ENCODE measurements at regions not wholly inside any gene's neighbourhood (a gene's known extent, or its start where the extent isn't known, plus 50 kb on each side); places are given as distances from the start of the nearest gene placed in this dataset.

GRCh38 chr6:145506136-145506535 is 229.2 kb downstream of the EPM2A start:
- Histone ChIP-seq H3K4me1 (no peaks in the 10 kb centered on the region), H3K27me3 (no peaks in the 10 kb centered on the region), H3K36me3 (replicated peaks in 1 of 2; ENCODE audit: insufficient read depth in 1 of 2, low read depth in 2 of 2) (no peaks in the 10 kb centered on the region), H3K4me3 (no peak overlapping the region), H3K27ac (no peak overlapping the region), H3K9me3 (peaks cover 0 to 5% (median 0%) of the 10 kb centered on the region in 3 donors)
- DNase-seq (no peak), ATAC-seq (no peak)
- intact Hi-C loops (cut with DNase I) = no loop called here
- 15 to 16% methylated on average over 2 of the region's 2 CpGs for WGBS, 2 donors
- TF ChIP-seq CTCF (IDR thresholded peaks at IDR 0.05) (no peak), POLR2A (IDR thresholded peaks at IDR 0.05) (no peak)

- TF ChIP-seq CTCF (IDR thresholded peaks at IDR 0.05) (no peak), POLR2A (IDR thresholded peaks at IDR 0.05) (no peak)
- DNase-seq (no peak), ATAC-seq (no peak)
- H3K4me3 ChIP-seq = no peak overlapping the region
- intact Hi-C loops (cut with DNase I) = no loop called here
- 46 to 55% methylated on average over 1 of the region's 1 CpG for WGBS, 2 donors
- H3K27ac ChIP-seq = no peak overlapping the region
- no peaks in the 10 kb centered on the region for H3K4me1 ChIP-seq
- H3K36me3 ChIP-seq (replicated peaks in 1 of 2; ENCODE audit: insufficient read depth in 1 of 2, low read depth in 2 of 2) = no peaks in the 10 kb centered on the region
- no peaks in the 10 kb centered on the region for H3K27me3 ChIP-seq
- H3K9me3 ChIP-seq = peaks cover 0 to 5% (median 0%) of the 10 kb centered on the region in 3 donors
Observed at GRCh38 chr6:145506565-145506964, 228.8 kb downstream of the EPM2A start.

GRCh38 chr6:145507239-145507638 is 228.1 kb downstream of the EPM2A start:
- TF ChIP-seq POLR2A (IDR thresholded peaks at IDR 0.05) (no peak), CTCF (IDR thresholded peaks at IDR 0.05) (no peak)
- no peaks in the 10 kb centered on the region for H3K36me3 ChIP-seq (replicated peaks in 1 of 2; ENCODE audit: insufficient read depth in 1 of 2, low read depth in 2 of 2)
- peaks cover 0 to 9% (median 0%) of the 10 kb centered on the region in 3 donors for H3K9me3 ChIP-seq
- no peaks in the 10 kb centered on the region for H3K4me1 ChIP-seq
- DNase-seq = no peak
- H3K27ac ChIP-seq = no peak overlapping the region
- intact Hi-C loops (cut with DNase I) = no loop called here
- no peaks in the 10 kb centered on the region for H3K27me3 ChIP-seq
- ATAC-seq = no peak
- H3K4me3 ChIP-seq = no peak overlapping the region
- 74 to 79% methylated on average over 2 of the region's 2 CpGs for WGBS, 2 donors

GRCh38 chr6:145508107-145508506 is 227.2 kb downstream of the EPM2A start:
- TF ChIP-seq CTCF (IDR thresholded peaks at IDR 0.05) (no peak), POLR2A (IDR thresholded peaks at IDR 0.05) (no peak)
- intact Hi-C loops (cut with DNase I) = no loop called here
- Histone ChIP-seq H3K27me3 (no peaks in the 10 kb centered on the region), H3K4me3 (no peak overlapping the region), H3K4me1 (no peaks in the 10 kb centered on the region), H3K36me3 (replicated peaks in 1 of 2; ENCODE audit: insufficient read depth in 1 of 2, low read depth in 2 of 2) (no peaks in the 10 kb centered on the region), H3K27ac (no peak overlapping the region), H3K9me3 (peaks cover 0 to 10% (median 0%) of the 10 kb centered on the region in 3 donors)
- no peak for DNase-seq
- 62 to 75% methylated on average over 1 of the region's 1 CpG for WGBS, 2 donors
- no peak for ATAC-seq

DNA sequence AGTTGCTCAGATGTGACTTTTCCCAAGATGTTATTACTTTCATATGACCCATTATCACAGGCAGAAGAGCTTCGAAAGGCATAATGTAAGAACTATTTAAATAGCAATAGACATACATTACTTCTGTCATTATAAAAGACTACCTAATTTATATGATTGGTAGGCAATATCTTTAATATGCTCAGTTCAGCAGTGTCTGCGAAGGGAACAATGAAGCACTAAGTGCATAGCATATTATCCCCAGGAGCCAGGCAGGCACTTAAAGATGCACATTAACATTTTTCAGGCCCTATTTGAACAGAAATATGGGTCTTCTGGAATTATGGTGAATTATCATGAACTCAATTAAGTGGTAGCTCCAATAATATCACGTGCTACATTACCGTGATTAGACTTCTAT is 217.8 kb downstream of the EPM2A start:
- Histone ChIP-seq H3K9me3 (no peaks in the 10 kb centered on the region), H3K36me3 (replicated peaks in 1 of 2; ENCODE audit: insufficient read depth in 1 of 2, low read depth in 2 of 2) (no peaks in the 10 kb centered on the region), H3K27me3 (no peaks in the 10 kb centered on the region), H3K4me1 (no peaks in the 10 kb centered on the region), H3K27ac (no peak overlapping the region), H3K4me3 (no peak overlapping the region)
- DNase-seq (no peak), ATAC-seq (no peak)
- TF ChIP-seq POLR2A (IDR thresholded peaks at IDR 0.05) (no peak), CTCF (IDR thresholded peaks at IDR 0.05) (no peak)
- 67 to 77% methylated on average over 4 of the region's 4 CpGs for WGBS, 2 donors
- intact Hi-C loops (cut with DNase I) = no loop called here
